AG09309 (cell line): ENCODE measurements at regions not wholly inside any gene's neighbourhood (a gene's known extent, or its start where the extent isn't known, plus 50 kb on each side); places are given as distances from the start of the nearest gene placed in this dataset.

Experiments
- DNase-seq: peaks from one replicate; pipeline ENCODE4 v3.0.0-alpha.2; 2010; ENCODE audit warnings: low read depth
- H3K4me3 ChIP-seq: 2 replicates; pipeline ENCODE4 v1.5.1; 2011; ENCODE audit warnings: mild to moderate bottlenecking, low read depth, low read length, moderate library complexity; ENCODE audit not compliant: control insufficient read depth
- TF ChIP-seq, protein P1 (sequence below): IDR thresholded peaks from 2 replicates; pipeline ENCODE4 v1.5.1; 2011; ENCODE audit warnings: mild to moderate bottlenecking, low read depth, low read length, inconsistent platforms; ENCODE audit not compliant: insufficient read depth, control insufficient read depth; ENCODE audit errors: missing control alignments

DNA sequence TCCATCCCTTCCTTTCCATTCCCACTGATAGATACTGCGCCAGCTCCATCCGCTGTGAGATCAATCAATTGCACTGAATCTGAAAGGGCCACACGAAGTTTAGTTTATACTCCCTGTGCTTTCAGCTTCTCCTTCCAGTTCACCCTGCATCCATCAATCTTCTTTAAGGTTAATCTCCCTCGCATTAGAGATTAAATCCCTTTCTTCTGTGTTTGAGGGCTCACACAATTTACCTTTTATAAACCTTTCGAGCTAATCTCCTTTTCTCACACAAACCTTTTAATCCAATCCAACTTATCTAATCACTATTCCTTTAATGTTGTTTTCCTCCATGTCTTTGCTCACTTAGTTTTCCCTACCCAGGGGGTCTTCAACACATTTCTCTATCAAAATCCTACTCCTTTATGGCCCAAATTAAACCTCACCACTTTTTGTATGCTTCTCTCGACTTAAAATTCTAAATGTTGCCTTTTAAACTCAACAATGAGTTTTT lies 64.6 kb upstream of the HAPLN1 start:
- DNase-seq: no peak
- no peak overlapping the region for H3K4me3 ChIP-seq
- TF ChIP-seq, protein P1, sequence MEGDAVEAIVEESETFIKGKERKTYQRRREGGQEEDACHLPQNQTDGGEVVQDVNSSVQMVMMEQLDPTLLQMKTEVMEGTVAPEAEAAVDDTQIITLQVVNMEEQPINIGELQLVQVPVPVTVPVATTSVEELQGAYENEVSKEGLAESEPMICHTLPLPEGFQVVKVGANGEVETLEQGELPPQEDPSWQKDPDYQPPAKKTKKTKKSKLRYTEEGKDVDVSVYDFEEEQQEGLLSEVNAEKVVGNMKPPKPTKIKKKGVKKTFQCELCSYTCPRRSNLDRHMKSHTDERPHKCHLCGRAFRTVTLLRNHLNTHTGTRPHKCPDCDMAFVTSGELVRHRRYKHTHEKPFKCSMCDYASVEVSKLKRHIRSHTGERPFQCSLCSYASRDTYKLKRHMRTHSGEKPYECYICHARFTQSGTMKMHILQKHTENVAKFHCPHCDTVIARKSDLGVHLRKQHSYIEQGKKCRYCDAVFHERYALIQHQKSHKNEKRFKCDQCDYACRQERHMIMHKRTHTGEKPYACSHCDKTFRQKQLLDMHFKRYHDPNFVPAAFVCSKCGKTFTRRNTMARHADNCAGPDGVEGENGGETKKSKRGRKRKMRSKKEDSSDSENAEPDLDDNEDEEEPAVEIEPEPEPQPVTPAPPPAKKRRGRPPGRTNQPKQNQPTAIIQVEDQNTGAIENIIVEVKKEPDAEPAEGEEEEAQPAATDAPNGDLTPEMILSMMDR: no peak

DNA sequence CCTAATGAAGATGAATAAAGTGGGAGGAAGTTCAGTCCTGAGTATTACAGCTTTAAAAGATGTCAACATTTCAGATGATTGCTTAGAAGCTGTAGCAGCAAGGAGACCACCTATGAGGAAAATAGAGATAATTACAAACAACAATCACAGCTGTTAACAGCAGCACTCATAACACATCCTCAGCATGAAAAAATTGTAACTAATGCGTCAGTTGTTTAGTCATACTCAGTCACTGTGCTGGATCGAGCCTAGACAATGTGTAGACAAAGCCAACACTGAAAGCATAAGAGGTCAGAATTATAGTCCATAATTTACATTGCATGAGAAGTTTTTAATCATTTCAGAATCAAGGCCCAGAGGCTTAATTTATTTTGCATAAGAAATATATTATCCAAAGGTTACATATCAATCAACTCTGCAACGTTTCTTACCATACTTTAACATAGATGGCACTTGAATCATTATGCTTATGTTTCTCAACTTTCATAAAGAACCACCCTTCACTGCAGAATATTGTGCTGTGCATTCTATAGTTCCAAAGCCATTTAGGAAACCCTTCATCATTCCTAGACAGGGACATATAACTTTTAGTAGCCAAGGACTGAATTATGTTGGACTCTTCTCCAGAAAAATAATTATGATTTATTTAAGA lies 60.2 kb upstream of the HAPLN1 start:
- no peak overlapping the region for H3K4me3 ChIP-seq
- TF ChIP-seq, protein P1: no peak
- no peak for DNase-seq

DNA sequence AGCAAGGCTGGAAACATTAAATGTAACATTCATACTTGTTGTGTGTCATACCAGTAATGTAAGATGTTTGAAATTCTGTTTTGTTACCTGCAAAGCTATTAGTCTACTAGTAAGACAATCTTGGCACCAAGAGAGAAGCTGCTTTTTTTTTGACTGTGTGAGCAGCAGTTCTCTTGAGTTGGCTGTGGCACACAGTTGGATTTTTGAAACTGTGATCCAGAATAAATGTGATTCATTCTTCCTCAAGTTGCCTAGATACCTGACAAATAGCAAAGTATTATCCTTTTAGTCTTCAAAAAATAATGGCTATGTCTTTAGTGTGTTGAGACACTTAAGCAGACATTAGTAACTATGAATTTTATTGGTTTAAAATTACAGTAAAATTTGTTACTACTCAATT lies 57.2 kb upstream of the HAPLN1 start:
- no peak for DNase-seq
- no peak overlapping the region for H3K4me3 ChIP-seq
- TF ChIP-seq, protein P1: no peak

DNA sequence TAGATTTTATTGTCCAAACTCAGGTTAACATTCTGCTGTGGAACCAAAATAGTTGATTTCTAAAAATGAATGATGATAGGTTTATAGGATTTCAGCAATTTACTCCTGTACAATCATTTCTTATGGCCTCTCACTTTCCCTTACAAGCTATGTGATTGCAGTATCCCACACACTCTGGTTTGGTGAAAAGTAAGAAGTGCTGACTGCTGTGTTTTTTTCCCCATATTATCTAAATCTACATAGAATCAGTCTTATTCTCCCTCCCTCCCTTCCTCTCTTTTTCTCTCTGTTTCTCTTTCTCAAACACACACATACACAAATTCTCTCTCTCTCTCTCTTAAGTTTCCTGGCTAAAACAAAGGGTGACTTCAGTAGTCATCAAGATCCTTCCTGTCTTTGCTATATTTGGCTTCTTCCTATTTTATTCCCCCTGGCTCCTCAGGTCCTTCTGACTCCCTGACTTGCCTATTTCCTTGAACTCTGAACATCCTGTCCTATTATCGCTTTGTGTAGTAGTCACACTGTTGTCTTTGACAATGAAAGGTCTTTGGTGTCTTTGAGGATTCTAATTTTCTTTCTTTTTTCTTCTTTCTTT lies 55.9 kb upstream of the HAPLN1 start:
- TF ChIP-seq, protein P1: no peak
- H3K4me3 ChIP-seq: no peak overlapping the region
- no peak for DNase-seq
